Jurkat, Clone E6-1 (cell line): ENCODE measurements at regions not wholly inside any gene's neighbourhood (a gene's known extent, or its start where the extent isn't known, plus 50 kb on each side); places are given as distances from the start of the nearest gene placed in this dataset.
A peak's percentile ranks its signal among the peaks of the same experiment; 100 is the strongest.
"Not testable (repeated sequence)": the region's sequence is repeated elsewhere in the genome, so short reads cannot be mapped to it uniquely, and the experiment has no call there.

Experiments used
- DNase-seq: peaks from one replicate; pipeline ENCODE4 v3.0.0-alpha.2; 2011; ENCODE audit warnings: low read depth, low spot score
- H3K4me3 ChIP-seq: 2 replicates; pipeline ENCODE4 v1.5.1; 2011; ENCODE audit warnings: mild to moderate bottlenecking, low read length, control low read depth, moderate library complexity

- DNase-seq, result no peak
- H3K4me3 ChIP-seq, result no peak overlapping the region
Observed at GRCh38 chr3:67937498-67938118, 283.2 kb upstream of the SUCLG2 start.

GRCh38 chr3:67930394-67930793 is 276.0 kb upstream of the SUCLG2 start:
- H3K4me3 ChIP-seq, DNase-seq: not testable (repeated sequence)

GRCh38 chr3:67923796-67924195 is 269.4 kb upstream of the SUCLG2 start:
- no peak for DNase-seq
- no peak overlapping the region for H3K4me3 ChIP-seq

DNA sequence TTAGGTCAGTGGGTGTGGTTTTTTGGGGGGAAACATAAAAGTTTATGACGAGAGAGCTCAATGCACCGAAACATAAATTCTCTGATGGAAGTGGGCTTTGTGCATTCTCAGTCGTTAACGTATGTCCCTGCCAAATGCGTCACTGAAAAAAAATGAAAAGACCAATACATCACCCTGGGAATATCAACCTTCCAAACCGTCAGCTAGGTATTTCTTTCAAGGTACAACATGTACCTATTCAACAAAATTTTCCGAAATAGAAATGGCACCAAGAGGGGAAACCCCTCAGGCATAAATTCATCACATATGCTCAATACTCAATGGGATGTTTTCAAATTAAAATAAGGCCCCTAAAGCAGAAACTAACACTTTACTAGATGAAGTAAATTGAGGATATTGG is 266.6 kb upstream of the SUCLG2 start:
- no peak for DNase-seq
- H3K4me3 ChIP-seq, result no peak overlapping the region

- no peak for DNase-seq
- H3K4me3 ChIP-seq, result no peak overlapping the region
Observed at GRCh38 chr3:67920311-67920710, 265.9 kb upstream of the SUCLG2 start.

DNA sequence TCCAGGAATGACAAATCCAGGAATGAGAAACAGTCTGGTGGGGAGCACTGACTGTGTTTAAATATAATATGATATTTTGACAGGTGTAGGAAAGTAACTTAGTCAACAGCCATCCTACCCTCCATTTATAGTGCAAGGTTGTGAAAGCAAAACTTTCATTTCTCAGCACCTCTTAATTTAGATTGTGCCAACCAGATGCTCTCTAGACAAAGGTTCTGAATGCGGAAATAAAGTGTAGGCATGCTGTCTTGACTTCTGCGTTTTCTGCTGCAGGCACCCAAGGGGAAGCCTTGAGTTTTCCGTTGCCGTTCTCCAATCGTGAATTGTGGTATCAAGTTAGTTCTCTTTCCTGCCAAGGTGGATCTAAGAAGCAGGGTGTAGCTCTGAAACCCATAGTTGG is 261.9 kb upstream of the SUCLG2 start:
- H3K4me3 ChIP-seq, result no peak overlapping the region
- no peak for DNase-seq

GRCh38 chr3:67907735-67908134 is 253.3 kb upstream of the SUCLG2 start:
- no peak for DNase-seq
- no peak overlapping the region for H3K4me3 ChIP-seq

- H3K4me3 ChIP-seq, result no peak overlapping the region
- peak; percentile 25 for DNase-seq
Observed at GRCh38 chr3:67906261-67906660, 251.8 kb upstream of the SUCLG2 start.

DNA sequence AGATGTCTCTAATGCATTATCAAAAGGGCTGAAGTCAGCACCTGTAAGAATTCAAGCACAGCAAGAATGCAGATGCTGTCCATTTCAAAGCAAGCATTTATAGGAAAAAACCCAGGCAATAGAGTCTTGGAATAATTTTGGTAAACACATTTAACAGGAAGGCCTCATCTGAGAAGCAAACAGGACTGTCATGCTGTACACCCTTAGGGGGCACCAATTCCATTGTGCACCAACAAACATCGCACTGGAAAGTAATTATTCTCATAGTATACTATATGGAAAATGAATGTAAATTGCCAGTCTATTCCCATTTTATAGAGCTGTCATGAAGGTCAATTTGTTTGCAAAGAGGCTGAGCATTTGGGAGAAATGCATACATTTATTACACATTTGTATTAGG is 247.3 kb upstream of the SUCLG2 start:
- no peak overlapping the region for H3K4me3 ChIP-seq
- no peak for DNase-seq

- no peak for DNase-seq
- no peak overlapping the region for H3K4me3 ChIP-seq
Observed at GRCh38 chr3:67898916-67899315, 244.5 kb upstream of the SUCLG2 start.

- no peak for DNase-seq
- no peak overlapping the region for H3K4me3 ChIP-seq
Observed at GRCh38 chr3:67897351-67898336, 243.2 kb upstream of the SUCLG2 start.

DNA sequence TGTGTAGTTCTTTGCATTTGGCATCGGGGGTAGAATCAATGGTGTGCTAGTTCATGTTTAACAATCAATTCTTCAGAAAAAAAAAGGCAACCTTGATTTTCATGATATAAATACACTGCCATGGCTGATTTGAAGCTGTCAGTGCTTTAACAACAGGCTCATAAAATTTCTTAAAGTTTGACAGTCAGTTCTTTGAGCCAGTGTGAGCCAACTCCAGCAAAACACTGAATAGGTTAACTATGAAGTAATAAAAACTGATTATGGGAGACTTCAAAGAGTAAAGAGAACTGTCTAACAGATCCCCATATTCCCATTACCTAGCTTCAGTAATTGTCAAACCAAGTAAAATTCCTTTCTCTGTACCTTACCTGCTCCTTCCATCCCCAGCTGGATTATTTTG is 241.7 kb upstream of the SUCLG2 start:
- DNase-seq, result no peak
- H3K4me3 ChIP-seq, result no peak overlapping the region

DNA sequence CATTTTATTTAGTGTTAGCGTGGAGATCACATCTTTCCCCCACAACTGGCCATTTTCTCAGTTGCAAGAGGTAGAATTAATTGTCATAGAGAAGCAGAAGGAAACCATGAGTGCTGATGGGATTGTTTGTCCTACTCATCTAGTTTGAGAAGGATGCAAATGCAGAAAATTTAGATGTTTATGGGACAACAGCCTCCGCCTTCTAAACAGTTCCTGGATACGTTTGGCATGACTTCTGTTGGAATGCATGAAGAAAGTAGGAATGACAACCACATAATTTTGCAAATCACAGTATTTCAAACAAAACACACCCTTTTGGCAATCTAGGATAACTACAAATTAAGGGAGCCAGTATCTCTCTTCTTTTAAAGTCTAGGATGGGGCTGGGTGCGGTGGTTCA is 240.1 kb upstream of the SUCLG2 start:
- H3K4me3 ChIP-seq, result no peak overlapping the region
- DNase-seq, result no peak

- H3K4me3 ChIP-seq, result no peak overlapping the region
- no peak for DNase-seq
Observed at GRCh38 chr3:67884345-67884744, 229.9 kb upstream of the SUCLG2 start.

GRCh38 chr3:67883766-67884165 is 229.4 kb upstream of the SUCLG2 start:
- DNase-seq, result no peak

DNA sequence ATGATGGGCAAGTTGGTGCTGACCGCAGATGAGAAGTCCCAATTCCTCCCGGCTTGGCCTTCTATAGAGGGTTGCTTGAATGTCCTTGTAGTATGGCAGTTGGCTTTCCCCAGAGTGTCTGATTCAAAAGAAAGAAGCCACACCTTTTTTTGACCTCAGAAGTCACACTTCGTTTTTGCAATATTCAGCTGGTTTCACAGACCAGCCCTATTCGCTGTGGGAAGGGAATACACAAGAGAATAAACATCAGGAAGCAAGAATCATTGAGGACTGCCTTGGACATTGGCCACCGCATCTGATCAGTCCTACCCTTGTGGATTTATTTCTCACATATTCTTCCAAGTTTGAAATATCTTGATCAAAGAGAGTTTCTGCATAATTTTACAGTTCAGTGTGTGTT is 228.6 kb upstream of the SUCLG2 start:
- DNase-seq, result no peak
- no peak overlapping the region for H3K4me3 ChIP-seq

More at GRCh38 chr3:67883766-67884165, 229.4 kb upstream of the SUCLG2 start:
- no peak overlapping the region for H3K4me3 ChIP-seq

DNA sequence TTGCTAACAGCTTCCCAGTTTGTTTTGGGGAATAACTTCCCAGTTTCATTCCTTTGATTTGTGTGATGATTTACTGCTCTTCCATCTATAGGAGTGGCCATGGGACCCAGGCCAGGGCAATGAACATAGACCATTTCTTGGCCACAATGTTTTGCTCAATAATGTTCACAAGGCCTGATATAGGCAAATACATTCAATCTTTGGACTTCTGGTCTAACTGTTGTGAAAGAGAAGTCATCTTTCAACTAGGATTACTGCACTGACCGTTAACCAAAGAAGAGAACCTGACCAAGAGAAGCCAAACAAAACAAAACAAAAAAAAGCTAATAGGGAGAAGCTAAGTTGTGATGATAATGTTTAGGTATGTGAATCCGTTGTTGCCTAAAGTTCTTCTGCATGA is 221.8 kb upstream of the SUCLG2 start:
- no peak for DNase-seq
- H3K4me3 ChIP-seq, result no peak overlapping the region

DNA sequence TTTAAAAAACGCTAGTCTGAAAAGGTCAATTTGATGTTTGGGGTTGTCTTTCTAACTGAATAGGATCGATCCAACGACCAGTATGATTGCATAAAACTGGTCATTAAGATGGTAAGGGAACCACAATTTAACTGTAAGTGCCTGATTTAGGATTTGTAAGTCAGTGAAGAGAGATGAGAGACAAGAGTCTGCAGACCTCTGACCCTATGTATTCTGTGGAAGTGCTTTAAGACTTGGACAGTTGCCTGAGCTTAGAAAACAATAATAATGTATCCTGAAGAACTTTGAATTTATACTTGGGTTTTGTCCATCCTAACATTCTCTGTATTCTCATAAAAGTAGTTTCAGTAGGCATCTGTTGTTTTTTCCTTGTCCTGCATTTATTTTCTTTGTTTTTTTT is 221.4 kb upstream of the SUCLG2 start:
- no peak for DNase-seq
- no peak overlapping the region for H3K4me3 ChIP-seq

DNA sequence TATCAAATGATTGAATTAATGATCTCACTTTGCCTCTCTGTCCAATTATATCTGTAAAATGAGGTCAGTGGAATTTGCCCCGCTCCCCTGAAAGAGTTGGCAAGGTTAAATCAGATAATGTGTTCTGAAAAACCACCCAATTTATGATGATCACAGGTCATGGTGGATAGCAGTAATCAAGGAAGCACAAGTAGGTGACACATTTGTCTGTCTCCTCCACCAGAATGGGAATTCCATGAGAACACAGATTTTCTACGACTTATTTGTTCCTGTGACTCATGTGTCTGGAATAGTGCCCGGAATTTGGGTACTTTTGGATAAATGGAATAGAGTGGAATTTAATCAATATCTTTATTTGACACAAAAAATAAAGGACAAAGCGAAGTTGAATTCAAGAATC is 220.9 kb upstream of the SUCLG2 start:
- no peak for DNase-seq
- H3K4me3 ChIP-seq, result no peak overlapping the region

- H3K4me3 ChIP-seq, result no peak overlapping the region
Observed at GRCh38 chr3:67870477-67870876, 216.1 kb upstream of the SUCLG2 start.

DNA sequence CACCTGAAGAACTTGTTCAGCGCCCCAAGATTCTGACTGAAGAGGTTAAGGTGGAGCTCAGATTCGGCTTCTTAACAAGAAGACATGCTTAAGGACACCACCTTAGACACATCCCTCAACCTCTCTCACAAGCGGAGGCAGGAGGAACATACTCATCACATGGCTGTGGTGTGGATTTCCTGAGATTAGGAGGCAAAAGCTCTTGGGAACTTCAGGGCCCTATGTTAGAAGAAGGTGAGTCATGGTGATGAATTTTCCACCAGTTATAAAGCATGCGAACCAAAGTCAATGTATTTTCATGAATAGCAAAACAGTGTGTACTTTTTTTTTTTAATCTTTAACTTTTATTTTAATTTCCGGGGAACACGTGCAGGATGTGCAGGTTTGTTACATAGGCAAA is 212.2 kb upstream of the SUCLG2 start:
- no peak overlapping the region for H3K4me3 ChIP-seq
- DNase-seq, result no peak

More at GRCh38 chr3:67870477-67870876, 216.1 kb upstream of the SUCLG2 start:
- no peak for DNase-seq
